HepG2 (cell line): ENCODE measurements at regions not wholly inside any gene's neighbourhood (a gene's known extent, or its start where the extent isn't known, plus 50 kb on each side); places are given as distances from the start of the nearest gene placed in this dataset.

ENCODE experiments used
- ADNP ChIP-seq: sonication (generic); formaldehyde crosslinking; IDR thresholded peaks from 2 replicates; pipeline ENCODE4 v1.4.0; 2020; ENCODE audit warnings: missing genetic modification reagents
- BCL6 ChIP-seq: IDR thresholded peaks from 2 replicates; pipeline ENCODE4 v1.6.1; 2016; ENCODE audit warnings: missing genetic modification reagents, missing compliant biosample characterization
- DNMT3B ChIP-seq: conservative IDR thresholded peaks from 2 replicates; pipeline ENCODE4 v1.6.1; 2016; ENCODE audit warnings: missing biosample characterization, control low read depth
- ETS1 ChIP-seq: sonication (generic); formaldehyde crosslinking; IDR thresholded peaks from 2 replicates; pipeline ENCODE4 v1.4.0; 2020; ENCODE audit warnings: missing genetic modification reagents
- MTF1 ChIP-seq: sonication (generic); formaldehyde crosslinking; IDR thresholded peaks from 2 replicates; pipeline ENCODE4 v1.5.0; 2020; ENCODE audit warnings: missing genetic modification reagents
- POLR2AphosphoS5 ChIP-seq: IDR thresholded peaks from 2 replicates; pipeline ENCODE4 v1.6.1; 2012; ENCODE audit warnings: low read depth, low read length
- U2AF1 ChIP-seq: fragments of 200-400 bp; formaldehyde crosslinking; optimal IDR thresholded peaks from 2 replicates; pipeline ENCODE3; 2017; ENCODE audit warnings: mild to moderate bottlenecking, low read depth, low read length
- ZBED4 ChIP-seq: sonication (generic); formaldehyde crosslinking; IDR thresholded peaks from 2 replicates; pipeline ENCODE4 v1.4.0; 2020; ENCODE audit warnings: missing genetic modification reagents, borderline replicate concordance
- ZEB1 ChIP-seq: IDR thresholded peaks from 2 replicates; pipeline ENCODE4 v1.6.1; 2012; ENCODE audit warnings: mild to moderate bottlenecking, low read depth, inconsistent platforms; ENCODE audit not compliant: insufficient replicate concordance
- ZNF3 ChIP-seq: IDR thresholded peaks from 2 replicates; pipeline ENCODE4 v1.7.0; 2017; ENCODE audit warnings: inconsistent platforms
- ZNF570 ChIP-seq: sonication (generic); formaldehyde crosslinking; IDR thresholded peaks from 2 replicates; pipeline ENCODE4 v1.4.0; 2020; ENCODE audit warnings: mild to moderate bottlenecking, missing genetic modification reagents, borderline replicate concordance
- ZNF703 ChIP-seq: sonication (generic); formaldehyde crosslinking; IDR thresholded peaks from 2 replicates; pipeline ENCODE4 v1.5.1; 2020; ENCODE audit warnings: missing genetic modification reagents, mild to moderate bottlenecking, moderate library complexity, borderline replicate concordance
- ZNF724P ChIP-seq: sonication (generic); formaldehyde crosslinking; IDR thresholded peaks from 2 replicates; pipeline ENCODE4 v1.8.0; 2022; ENCODE audit warnings: missing genetic modification reagents, borderline replicate concordance
- ZNF792 ChIP-seq: IDR thresholded peaks from 2 replicates; pipeline ENCODE4 v1.6.1; 2016
- ZNF891 ChIP-seq: sonication (generic); formaldehyde crosslinking; IDR thresholded peaks from 2 replicates; pipeline ENCODE4 v1.5.0; 2020; ENCODE audit warnings: mild to moderate bottlenecking, missing genetic modification reagents
- TF ChIP-seq, protein P1 (sequence below): IDR thresholded peaks from 2 replicates; pipeline ENCODE4 v1.6.1; 2016; ENCODE audit warnings: missing genetic modification reagents, missing compliant biosample characterization
- TF ChIP-seq, protein P2 (sequence below): IDR thresholded peaks from 2 replicates; pipeline ENCODE4 v1.6.1; 2016

- TF ChIP-seq ZNF703 (no peak), MTF1 (CRISPR knock-in tag) (no peak), BCL6 (CRISPR knock-in tag) (peak; percentile 63; the same call in 1 of the 2 replicates), ZEB1 (peak; percentile 23), DNMT3B (CRISPR knock-in tag) (no peak), ZNF891 (CRISPR knock-in tag) (no peak), ZNF3 (CRISPR knock-in tag) (no peak), ADNP (no peak), ZNF792 (no peak), ETS1 (no peak), ZNF724P (CRISPR knock-in tag) (no peak), U2AF1 (no peak), POLR2AphosphoS5 (no peak), ZBED4 (CRISPR knock-in tag) (no peak), ZNF570 (no peak)
- TF ChIP-seq, protein P1, sequence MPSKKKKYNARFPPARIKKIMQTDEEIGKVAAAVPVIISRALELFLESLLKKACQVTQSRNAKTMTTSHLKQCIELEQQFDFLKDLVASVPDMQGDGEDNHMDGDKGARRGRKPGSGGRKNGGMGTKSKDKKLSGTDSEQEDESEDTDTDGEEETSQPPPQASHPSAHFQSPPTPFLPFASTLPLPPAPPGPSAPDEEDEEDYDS, result peak; percentile 39; the same call in 1 of the 2 replicates
- TF ChIP-seq, protein P2, sequence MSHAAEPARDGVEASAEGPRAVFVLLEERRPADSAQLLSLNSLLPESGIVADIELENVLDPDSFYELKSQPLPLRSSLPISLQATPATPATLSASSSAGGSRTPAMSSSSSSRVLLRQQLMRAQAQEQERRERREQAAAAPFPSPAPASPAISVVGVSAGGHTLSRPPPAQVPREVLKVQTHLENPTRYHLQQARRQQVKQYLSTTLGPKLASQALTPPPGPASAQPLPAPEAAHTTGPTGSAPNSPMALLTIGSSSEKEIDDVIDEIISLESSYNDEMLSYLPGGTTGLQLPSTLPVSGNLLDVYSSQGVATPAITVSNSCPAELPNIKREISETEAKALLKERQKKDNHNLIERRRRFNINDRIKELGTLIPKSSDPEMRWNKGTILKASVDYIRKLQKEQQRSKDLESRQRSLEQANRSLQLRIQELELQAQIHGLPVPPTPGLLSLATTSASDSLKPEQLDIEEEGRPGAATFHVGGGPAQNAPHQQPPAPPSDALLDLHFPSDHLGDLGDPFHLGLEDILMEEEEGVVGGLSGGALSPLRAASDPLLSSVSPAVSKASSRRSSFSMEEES (CRISPR knock-in tag), result no peak
Measured at GRCh38 chr4:138348055-138348454, 105.9 kb upstream of the SLC7A11 start (continued).
